ENCODE measurements at regions not wholly inside any gene's neighbourhood (a gene's known extent, or its start where the extent isn't known, plus 50 kb on each side); places are given as distances from the start of the nearest gene placed in this dataset.

- Histone ChIP-seq H3K9ac (ENCODE audit: low read length) (no peak overlapping the region), H3K4me3 (ENCODE audit: low read depth in 1 of 2, low read length in 2 of 2) (no peak overlapping the region)
Observed at GRCh38 chr4:32147446-32148085, 1427.4 kb downstream of the PCDH7 start.

DNA sequence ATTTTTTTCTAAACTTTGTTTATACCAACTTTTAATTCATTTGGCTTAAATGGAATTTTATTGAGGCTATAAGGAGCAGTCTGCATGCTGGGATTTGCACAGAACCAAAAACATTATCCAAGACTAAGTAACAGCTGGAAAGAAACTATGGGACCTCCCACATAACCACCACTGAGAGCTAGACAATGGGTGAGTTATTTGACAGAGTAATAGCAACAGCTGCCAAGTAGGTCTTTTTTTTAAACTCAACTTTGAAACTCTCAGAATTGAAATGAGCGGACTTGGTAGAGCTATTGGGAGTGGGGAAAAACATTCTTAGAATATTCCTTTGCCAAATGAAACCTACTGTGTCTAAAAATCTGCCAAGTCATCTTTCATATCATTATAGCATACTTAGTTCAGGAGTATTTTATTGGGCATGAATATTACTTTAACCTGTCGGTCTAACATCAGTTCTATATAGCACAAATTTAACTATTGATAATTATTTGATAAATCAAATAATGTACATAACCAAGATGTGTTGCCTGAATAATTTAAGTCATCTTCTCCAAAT lies 1428.0 kb downstream of the PCDH7 start:
- Histone ChIP-seq H3K4me3 (ENCODE audit: low read depth in 1 of 2, low read length in 2 of 2) (no peak overlapping the region), H3K36me3 (ENCODE audit: insufficient read depth, low read length) (no peaks in the 10 kb centered on the region), H3K9ac (ENCODE audit: low read length) (no peak overlapping the region), H3K27ac (ENCODE audit: low read depth, low read length) (no peak overlapping the region), H3K9me3 (ENCODE audit: low read length) (no peaks in the 10 kb centered on the region), H3K4me1 (ENCODE audit: insufficient read depth, low read length) (peaks cover 7% of the 10 kb centered on the region), H3K27me3 (ENCODE audit: control insufficient read depth in 1 of 2, insufficient read depth in 2 of 2, low read length in 2 of 2) (no peaks in the 10 kb centered on the region)

More at GRCh38 chr4:32147446-32148085, 1427.4 kb downstream of the PCDH7 start:
- no peaks in the 10 kb centered on the region for H3K9me3 ChIP-seq (ENCODE audit: low read length)
- peaks cover 7% of the 10 kb centered on the region for H3K4me1 ChIP-seq (ENCODE audit: insufficient read depth, low read length)
- no peak overlapping the region for H3K27ac ChIP-seq (ENCODE audit: low read depth, low read length)
- H3K27me3 ChIP-seq (ENCODE audit: control insufficient read depth in 1 of 2, insufficient read depth in 2 of 2, low read length in 2 of 2): no peaks in the 10 kb centered on the region
- H3K36me3 ChIP-seq (ENCODE audit: insufficient read depth, low read length): no peaks in the 10 kb centered on the region

DNA sequence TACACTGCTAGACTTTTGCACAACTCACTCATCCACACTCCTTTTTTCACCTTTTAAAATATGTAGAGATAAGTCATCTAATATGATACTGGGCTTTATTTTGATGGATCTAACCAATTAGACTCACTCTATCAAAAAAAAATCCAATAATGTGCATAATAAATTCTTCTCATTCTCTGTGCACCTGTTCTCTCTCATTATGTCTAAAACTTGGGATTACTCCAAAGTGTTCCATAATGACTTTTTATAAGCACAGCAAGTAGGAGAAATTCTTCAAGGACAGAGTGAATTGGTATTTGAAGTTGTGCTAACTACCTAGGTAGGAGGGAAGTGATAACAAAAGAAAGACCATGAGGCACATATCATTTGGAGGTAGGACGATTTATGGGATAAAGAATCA lies 1438.8 kb downstream of the PCDH7 start:
- Histone ChIP-seq H3K27me3 (ENCODE audit: control insufficient read depth in 1 of 2, insufficient read depth in 2 of 2, low read length in 2 of 2) (no peaks in the 10 kb centered on the region), H3K9ac (ENCODE audit: low read length) (no peak overlapping the region), H3K27ac (ENCODE audit: low read depth, low read length) (no peak overlapping the region), H3K4me3 (ENCODE audit: low read depth in 1 of 2, low read length in 2 of 2) (no peak overlapping the region), H3K9me3 (ENCODE audit: low read length) (no peaks in the 10 kb centered on the region), H3K4me1 (ENCODE audit: insufficient read depth, low read length) (no peaks in the 10 kb centered on the region), H3K36me3 (ENCODE audit: insufficient read depth, low read length) (no peaks in the 10 kb centered on the region)

GRCh38 chr4:32161392-32161791 lies 1441.2 kb downstream of the PCDH7 start:
- no peaks in the 10 kb centered on the region for H3K4me1 ChIP-seq (ENCODE audit: insufficient read depth, low read length)
- no peaks in the 10 kb centered on the region for H3K36me3 ChIP-seq (ENCODE audit: insufficient read depth, low read length)
- H3K9me3 ChIP-seq (ENCODE audit: low read length): no peaks in the 10 kb centered on the region
- H3K27ac ChIP-seq (ENCODE audit: low read depth, low read length): no peak overlapping the region
- no peak overlapping the region for H3K4me3 ChIP-seq (ENCODE audit: low read depth in 1 of 2, low read length in 2 of 2)
- no peaks in the 10 kb centered on the region for H3K27me3 ChIP-seq (ENCODE audit: control insufficient read depth in 1 of 2, insufficient read depth in 2 of 2, low read length in 2 of 2)
- H3K9ac ChIP-seq (ENCODE audit: low read length): no peak overlapping the region

- Histone ChIP-seq H3K27ac (ENCODE audit: low read depth, low read length) (no peak overlapping the region), H3K27me3 (ENCODE audit: control insufficient read depth in 1 of 2, insufficient read depth in 2 of 2, low read length in 2 of 2) (no peaks in the 10 kb centered on the region), H3K9me3 (ENCODE audit: low read length) (no peaks in the 10 kb centered on the region), H3K4me1 (ENCODE audit: insufficient read depth, low read length) (no peaks in the 10 kb centered on the region), H3K4me3 (ENCODE audit: low read depth in 1 of 2, low read length in 2 of 2) (no peak overlapping the region), H3K9ac (ENCODE audit: low read length) (no peak overlapping the region), H3K36me3 (ENCODE audit: insufficient read depth, low read length) (no peaks in the 10 kb centered on the region)
Observed at GRCh38 chr4:32163125-32163524, 1443.0 kb downstream of the PCDH7 start.

- H3K4me3 ChIP-seq (ENCODE audit: low read depth in 1 of 2, low read length in 2 of 2): no peak overlapping the region
- H3K9me3 ChIP-seq (ENCODE audit: low read length): no peaks in the 10 kb centered on the region
- H3K27ac ChIP-seq (ENCODE audit: low read depth, low read length): no peak overlapping the region
- H3K27me3 ChIP-seq (ENCODE audit: control insufficient read depth in 1 of 2, insufficient read depth in 2 of 2, low read length in 2 of 2): no peaks in the 10 kb centered on the region
- no peak overlapping the region for H3K9ac ChIP-seq (ENCODE audit: low read length)
- H3K4me1 ChIP-seq (ENCODE audit: insufficient read depth, low read length): no peaks in the 10 kb centered on the region
- no peaks in the 10 kb centered on the region for H3K36me3 ChIP-seq (ENCODE audit: insufficient read depth, low read length)
Observed at GRCh38 chr4:32169841-32170240, 1449.7 kb downstream of the PCDH7 start.

- no peaks in the 10 kb centered on the region for H3K36me3 ChIP-seq (ENCODE audit: insufficient read depth, low read length)
- H3K9ac ChIP-seq (ENCODE audit: low read length): no peak overlapping the region
- H3K27ac ChIP-seq (ENCODE audit: low read depth, low read length): no peak overlapping the region
- H3K4me3 ChIP-seq (ENCODE audit: low read depth in 1 of 2, low read length in 2 of 2): no peak overlapping the region
- no peaks in the 10 kb centered on the region for H3K9me3 ChIP-seq (ENCODE audit: low read length)
- no peaks in the 10 kb centered on the region for H3K27me3 ChIP-seq (ENCODE audit: control insufficient read depth in 1 of 2, insufficient read depth in 2 of 2, low read length in 2 of 2)
- H3K4me1 ChIP-seq (ENCODE audit: insufficient read depth, low read length): no peaks in the 10 kb centered on the region
Observed at GRCh38 chr4:32172086-32172485, 1451.9 kb downstream of the PCDH7 start.

- Histone ChIP-seq H3K9me3 (ENCODE audit: low read length) (no peaks in the 10 kb centered on the region), H3K27me3 (ENCODE audit: control insufficient read depth in 1 of 2, insufficient read depth in 2 of 2, low read length in 2 of 2) (no peaks in the 10 kb centered on the region), H3K9ac (ENCODE audit: low read length) (no peak overlapping the region), H3K4me3 (ENCODE audit: low read depth in 1 of 2, low read length in 2 of 2) (no peak overlapping the region), H3K36me3 (ENCODE audit: insufficient read depth, low read length) (no peaks in the 10 kb centered on the region), H3K27ac (ENCODE audit: low read depth, low read length) (no peak overlapping the region), H3K4me1 (ENCODE audit: insufficient read depth, low read length) (no peaks in the 10 kb centered on the region)
Observed at GRCh38 chr4:32172761-32173160, 1452.6 kb downstream of the PCDH7 start.

DNA sequence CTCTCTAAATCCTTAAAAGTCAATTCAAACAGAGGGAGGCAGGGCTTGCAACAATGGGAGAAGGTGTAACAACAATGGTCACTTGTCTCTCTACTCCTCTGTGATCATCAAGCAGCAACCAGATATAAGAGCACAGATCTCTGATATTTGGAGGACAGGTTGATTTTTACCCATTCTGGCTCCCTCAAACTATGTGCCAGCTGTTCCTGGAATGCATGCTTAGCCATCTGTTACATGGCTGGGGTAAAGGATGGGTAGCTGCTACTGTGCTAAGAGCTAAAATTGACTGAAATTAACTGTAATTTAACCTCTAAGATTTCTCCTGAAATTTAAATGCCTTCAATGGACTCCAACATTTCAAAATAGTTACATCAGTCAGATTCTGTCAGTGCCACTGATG lies 1459.9 kb downstream of the PCDH7 start:
- Histone ChIP-seq H3K36me3 (ENCODE audit: insufficient read depth, low read length) (no peaks in the 10 kb centered on the region), H3K4me3 (ENCODE audit: low read depth in 1 of 2, low read length in 2 of 2) (no peak overlapping the region), H3K4me1 (ENCODE audit: insufficient read depth, low read length) (no peaks in the 10 kb centered on the region), H3K27ac (ENCODE audit: low read depth, low read length) (no peak overlapping the region), H3K27me3 (ENCODE audit: control insufficient read depth in 1 of 2, insufficient read depth in 2 of 2, low read length in 2 of 2) (no peaks in the 10 kb centered on the region), H3K9me3 (ENCODE audit: low read length) (no peaks in the 10 kb centered on the region), H3K9ac (ENCODE audit: low read length) (no peak overlapping the region)

GRCh38 chr4:32184186-32184585 lies 1464.0 kb downstream of the PCDH7 start:
- H3K4me1 ChIP-seq (ENCODE audit: insufficient read depth, low read length): no peaks in the 10 kb centered on the region
- H3K4me3 ChIP-seq (ENCODE audit: low read depth in 1 of 2, low read length in 2 of 2): no peak overlapping the region
- no peaks in the 10 kb centered on the region for H3K27me3 ChIP-seq (ENCODE audit: control insufficient read depth in 1 of 2, insufficient read depth in 2 of 2, low read length in 2 of 2)
- no peak overlapping the region for H3K9ac ChIP-seq (ENCODE audit: low read length)
- H3K9me3 ChIP-seq (ENCODE audit: low read length): no peaks in the 10 kb centered on the region
- H3K36me3 ChIP-seq (ENCODE audit: insufficient read depth, low read length): no peaks in the 10 kb centered on the region
- H3K27ac ChIP-seq (ENCODE audit: low read depth, low read length): no peak overlapping the region

- no peak overlapping the region for H3K9ac ChIP-seq (ENCODE audit: low read length)
- H3K4me1 ChIP-seq (ENCODE audit: insufficient read depth, low read length): no peaks in the 10 kb centered on the region
- no peak overlapping the region for H3K4me3 ChIP-seq (ENCODE audit: low read depth in 1 of 2, low read length in 2 of 2)
- no peaks in the 10 kb centered on the region for H3K27me3 ChIP-seq (ENCODE audit: control insufficient read depth in 1 of 2, insufficient read depth in 2 of 2, low read length in 2 of 2)
- H3K9me3 ChIP-seq (ENCODE audit: low read length): no peaks in the 10 kb centered on the region
- no peak overlapping the region for H3K27ac ChIP-seq (ENCODE audit: low read depth, low read length)
- no peaks in the 10 kb centered on the region for H3K36me3 ChIP-seq (ENCODE audit: insufficient read depth, low read length)
Observed at GRCh38 chr4:32189130-32189529, 1469.0 kb downstream of the PCDH7 start.

GRCh38 chr4:32189788-32190187 lies 1469.6 kb downstream of the PCDH7 start:
- Histone ChIP-seq H3K9ac (ENCODE audit: low read length) (no peak overlapping the region), H3K4me3 (ENCODE audit: low read depth in 1 of 2, low read length in 2 of 2) (no peak overlapping the region), H3K27ac (ENCODE audit: low read depth, low read length) (no peak overlapping the region), H3K36me3 (ENCODE audit: insufficient read depth, low read length) (no peaks in the 10 kb centered on the region), H3K9me3 (ENCODE audit: low read length) (no peaks in the 10 kb centered on the region), H3K4me1 (ENCODE audit: insufficient read depth, low read length) (no peaks in the 10 kb centered on the region), H3K27me3 (ENCODE audit: control insufficient read depth in 1 of 2, insufficient read depth in 2 of 2, low read length in 2 of 2) (no peaks in the 10 kb centered on the region)
